ENCODE measurements at regions not wholly inside any gene's neighbourhood (a gene's known extent, or its start where the extent isn't known, plus 50 kb on each side); places are given as distances from the start of the nearest gene placed in this dataset.

- DNase-seq = no peak
Observed at GRCh38 chr13:71068041-71068440, 799.0 kb downstream of the DACH1 start.

GRCh38 chr13:71067165-71067815, 799.7 kb downstream of the DACH1 start:
- DNase-seq = no peak

GRCh38 chr13:71056581-71056980, 810.4 kb downstream of the DACH1 start:
- no peak for DNase-seq

- DNase-seq = no peak
Observed at GRCh38 chr13:71055644-71056043, 811.4 kb downstream of the DACH1 start.

- DNase-seq = no peak
Observed at GRCh38 chr13:71055047-71055446, 812.0 kb downstream of the DACH1 start.

GRCh38 chr13:71054358-71054757, 812.6 kb downstream of the DACH1 start:
- DNase-seq = no peak

GRCh38 chr13:71051573-71051972, 815.4 kb downstream of the DACH1 start:
- DNase-seq = no peak

GRCh38 chr13:71046360-71047079, 820.5 kb downstream of the DACH1 start:
- no peak for DNase-seq

- DNase-seq = no peak
Observed at GRCh38 chr13:71045101-71045500, 821.9 kb downstream of the DACH1 start.

GRCh38 chr13:71039440-71039839, 827.6 kb downstream of the DACH1 start:
- no peak for DNase-seq

GRCh38 chr13:71034018-71034417, 833.0 kb downstream of the DACH1 start:
- no peak for DNase-seq

- DNase-seq = no peak
Observed at GRCh38 chr13:71033026-71033425, 834.0 kb downstream of the DACH1 start.

- DNase-seq = no peak
Observed at GRCh38 chr13:71030784-71031183, 836.2 kb downstream of the DACH1 start.

GRCh38 chr13:71028884-71029283, 838.1 kb downstream of the DACH1 start:
- DNase-seq = no peak

GRCh38 chr13:71021825-71022422, 845.1 kb downstream of the DACH1 start:
- no peak for DNase-seq

- no peak for DNase-seq
Observed at GRCh38 chr13:71018995-71019394, 848.0 kb downstream of the DACH1 start.

GRCh38 chr13:71018544-71018943, 848.5 kb downstream of the DACH1 start:
- DNase-seq = no peak

- no peak for DNase-seq
Observed at GRCh38 chr13:71017607-71018006, 849.4 kb downstream of the DACH1 start.

GRCh38 chr13:71015516-71015915, 851.5 kb downstream of the DACH1 start:
- DNase-seq = no peak

- DNase-seq = no peak
Observed at GRCh38 chr13:71015021-71015420, 852.0 kb downstream of the DACH1 start.

GRCh38 chr13:71005919-71006318, 861.1 kb downstream of the DACH1 start:
- DNase-seq = no peak

GRCh38 chr13:70995338-70995737, 871.7 kb downstream of the DACH1 start:
- DNase-seq = no peak

- DNase-seq = no peak
Observed at GRCh38 chr13:70994191-70994590, 872.8 kb downstream of the DACH1 start.

- no peak for DNase-seq
Observed at GRCh38 chr13:70987043-70987442, 878.8 kb upstream of the KLHL1 start.

All from NCI-H2029 (cell line).